Left lung (tissue), 4 donors: ENCODE measurements at regions not wholly inside any gene's neighbourhood (a gene's known extent, or its start where the extent isn't known, plus 50 kb on each side); places are given as distances from the start of the nearest gene placed in this dataset.

Source experiments
- ATAC-seq: fragments of 200-7000 bp; cut with Tn5 transposase; one replicate; pipeline ENCODE4 v1.9.1; 2020; ENCODE audit warnings: moderate library complexity
- DNase-seq, 4 donors: peaks; one replicate each; pipeline ENCODE4 v3.0.0-alpha.2; 2013 to 2020
- H3K27ac ChIP-seq, 2 donors: fragments of 200-600 bp; sonication (generic) in 1 of 2; one replicate each; pipeline versions ENCODE4 v1.5.0 to v1.8.0; 2020 to 2021
- H3K27me3 ChIP-seq, 2 donors: fragments of 200-600 bp; sonication (generic) in 1 of 2; one replicate each; pipeline versions ENCODE4 v1.5.0 to v1.8.0; 2020 to 2021
- H3K36me3 ChIP-seq, 2 donors: fragments of 200-600 bp; sonication (generic) in 1 of 2; one replicate each; pipeline versions ENCODE4 v1.5.0 to v1.8.0; 2020 to 2021
- H3K4me1 ChIP-seq, 2 donors: fragments of 200-600 bp; one replicate each; pipeline ENCODE4 v1.8.0; 2021
- H3K4me3 ChIP-seq, 2 donors: fragments of 200-600 bp; sonication (generic) in 1 of 2; one replicate each; pipeline versions ENCODE4 v1.5.0 to v1.8.0; 2020 to 2021; ENCODE audit warnings: mild to moderate bottlenecking in 1 of 2
- H3K9me3 ChIP-seq, 2 donors: fragments of 200-600 bp; sonication (generic) in 1 of 2; one replicate each; pipeline versions ENCODE4 v1.5.0 to v1.8.0; 2020 to 2021
- intact Hi-C, 2 donors: fragments of 100-400 bp; cut with DNase I; formaldehyde crosslinking; loops; one replicate each; pipeline versions ENCODE4 v1.11.2 to v1.14.2; 2022
- TF ChIP-seq, protein P1 (sequence below), 2 donors: fragments of 200-600 bp; sonication (generic) in 1 of 2; IDR thresholded peaks; one replicate each; pipeline versions ENCODE4 v1.5.0 to v1.8.0; 2021; ENCODE audit warnings: antibody characterized with exemption in 2 of 2
- donor health status: DM: no; HTN: yes; CAD: no.
- donor health status: DM: no; HTN: no; CAD: no.

DNA sequence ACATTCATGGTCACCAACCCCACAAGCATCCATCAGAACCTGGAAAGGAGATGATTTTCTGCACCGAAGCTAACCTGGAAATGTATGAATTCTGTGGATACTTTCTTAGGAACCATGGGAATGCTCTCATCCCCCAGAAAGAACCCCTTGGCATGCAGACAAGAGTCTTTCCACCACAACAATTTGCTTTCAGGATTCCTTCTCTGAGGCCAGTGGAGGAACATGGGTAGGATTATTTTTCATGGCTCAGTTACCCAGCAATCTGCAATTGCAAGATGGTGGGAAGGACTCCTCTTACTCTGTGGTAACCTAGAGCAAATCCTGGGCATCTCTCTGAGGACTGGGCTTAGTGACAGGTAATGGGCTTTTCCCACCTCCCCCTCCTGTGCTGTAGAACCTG is 131.9 kb upstream of the MSX1 start:
- intact Hi-C loops: no loop called here
- Histone ChIP-seq H3K9me3 (peaks cover 0 to 46% of the 10 kb centered on the region in 2 donors), H3K4me3 (no peak overlapping the region), H3K27me3 (no peaks in the 10 kb centered on the region), H3K36me3 (no peaks in the 10 kb centered on the region), H3K27ac (no peak overlapping the region), H3K4me1 (no peaks in the 10 kb centered on the region)
- no peak for DNase-seq
- ATAC-seq: no peak
- TF ChIP-seq, protein P1, sequence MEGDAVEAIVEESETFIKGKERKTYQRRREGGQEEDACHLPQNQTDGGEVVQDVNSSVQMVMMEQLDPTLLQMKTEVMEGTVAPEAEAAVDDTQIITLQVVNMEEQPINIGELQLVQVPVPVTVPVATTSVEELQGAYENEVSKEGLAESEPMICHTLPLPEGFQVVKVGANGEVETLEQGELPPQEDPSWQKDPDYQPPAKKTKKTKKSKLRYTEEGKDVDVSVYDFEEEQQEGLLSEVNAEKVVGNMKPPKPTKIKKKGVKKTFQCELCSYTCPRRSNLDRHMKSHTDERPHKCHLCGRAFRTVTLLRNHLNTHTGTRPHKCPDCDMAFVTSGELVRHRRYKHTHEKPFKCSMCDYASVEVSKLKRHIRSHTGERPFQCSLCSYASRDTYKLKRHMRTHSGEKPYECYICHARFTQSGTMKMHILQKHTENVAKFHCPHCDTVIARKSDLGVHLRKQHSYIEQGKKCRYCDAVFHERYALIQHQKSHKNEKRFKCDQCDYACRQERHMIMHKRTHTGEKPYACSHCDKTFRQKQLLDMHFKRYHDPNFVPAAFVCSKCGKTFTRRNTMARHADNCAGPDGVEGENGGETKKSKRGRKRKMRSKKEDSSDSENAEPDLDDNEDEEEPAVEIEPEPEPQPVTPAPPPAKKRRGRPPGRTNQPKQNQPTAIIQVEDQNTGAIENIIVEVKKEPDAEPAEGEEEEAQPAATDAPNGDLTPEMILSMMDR (IDR thresholded peaks at IDR 0.05): no peak

DNA sequence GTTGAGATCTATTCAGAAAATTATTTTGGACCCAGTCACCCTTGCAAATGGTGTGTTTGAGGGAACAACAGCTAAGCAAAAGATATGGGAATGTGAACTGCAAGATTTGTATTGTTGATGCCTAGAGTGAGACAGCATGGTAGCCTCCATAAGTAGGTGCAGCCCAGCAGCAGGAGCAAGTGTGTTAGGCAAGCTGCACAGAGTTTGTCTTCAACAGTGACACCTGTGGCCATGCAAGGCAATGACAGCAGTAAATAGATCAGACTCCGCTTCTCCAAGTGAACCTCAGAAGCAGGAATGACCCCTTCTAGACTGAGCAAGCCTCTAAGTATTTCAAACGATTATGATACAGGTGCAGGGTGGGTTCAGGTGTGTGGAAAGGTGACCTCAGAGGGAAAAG is 133.4 kb upstream of the MSX1 start:
- TF ChIP-seq, protein P1 (IDR thresholded peaks at IDR 0.05): no peak
- peaks cover 0 to 46% of the 10 kb centered on the region in 2 donors for H3K9me3 ChIP-seq
- H3K36me3 ChIP-seq: no peaks in the 10 kb centered on the region
- intact Hi-C loops: no loop called here
- no peaks in the 10 kb centered on the region for H3K27me3 ChIP-seq
- ATAC-seq (no peak), DNase-seq (no peak)
- H3K4me3 ChIP-seq: no peak overlapping the region
- no peak overlapping the region for H3K27ac ChIP-seq
- H3K4me1 ChIP-seq: no peaks in the 10 kb centered on the region

DNA sequence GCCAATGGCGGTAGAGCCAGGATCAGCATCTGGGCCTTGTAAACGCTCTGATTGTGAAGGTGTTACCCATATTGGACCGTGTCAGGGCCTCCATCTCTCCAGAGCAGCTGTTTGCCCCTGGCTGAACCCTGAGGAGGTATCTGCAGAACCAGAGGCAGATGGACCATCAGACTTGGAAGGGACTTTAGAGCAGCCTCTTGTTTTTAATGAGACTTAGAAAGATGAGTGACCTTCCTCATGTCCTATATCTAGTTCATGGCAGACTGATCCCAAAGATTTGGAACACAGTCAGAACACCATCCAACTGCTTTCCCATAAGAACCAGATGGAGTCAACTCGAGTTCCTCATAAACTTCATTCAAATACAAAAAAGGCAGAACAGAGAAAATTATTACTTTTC is 135.1 kb upstream of the MSX1 start:
- Histone ChIP-seq H3K27me3 (no peaks in the 10 kb centered on the region), H3K4me3 (no peak overlapping the region), H3K4me1 (no peaks in the 10 kb centered on the region), H3K27ac (no peak overlapping the region), H3K36me3 (no peaks in the 10 kb centered on the region), H3K9me3 (peaks cover 0 to 46% of the 10 kb centered on the region in 2 donors)
- TF ChIP-seq, protein P1 (IDR thresholded peaks at IDR 0.05): no peak
- no peak for ATAC-seq
- intact Hi-C loops: no loop called here
- no peak for DNase-seq

DNA sequence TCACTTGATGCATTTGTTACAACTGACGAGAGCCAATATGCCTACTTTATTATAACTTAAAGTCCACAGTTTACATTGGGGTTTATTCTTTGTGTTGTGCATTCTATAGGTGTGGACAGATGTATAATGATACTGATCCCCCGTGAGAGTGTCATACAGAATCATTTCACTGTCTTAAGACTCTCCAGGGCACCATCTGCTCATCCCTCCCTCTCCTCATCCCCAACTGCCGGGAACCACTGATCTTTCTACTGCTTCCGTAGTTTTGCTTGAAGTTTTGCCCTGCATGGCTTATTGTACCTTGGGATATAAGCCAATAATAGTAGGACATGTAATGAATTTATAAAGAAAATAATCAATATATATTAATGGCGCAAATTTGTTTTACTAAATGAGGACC is 137.8 kb upstream of the MSX1 start:
- H3K4me1 ChIP-seq: no peaks in the 10 kb centered on the region
- intact Hi-C loops: no loop called here
- DNase-seq (no peak), ATAC-seq (no peak)
- H3K9me3 ChIP-seq: peaks cover 0 to 35% of the 10 kb centered on the region in 2 donors
- H3K4me3 ChIP-seq: no peak overlapping the region
- no peak overlapping the region for H3K27ac ChIP-seq
- no peaks in the 10 kb centered on the region for H3K36me3 ChIP-seq
- no peaks in the 10 kb centered on the region for H3K27me3 ChIP-seq
- TF ChIP-seq, protein P1 (IDR thresholded peaks at IDR 0.05): no peak

DNA sequence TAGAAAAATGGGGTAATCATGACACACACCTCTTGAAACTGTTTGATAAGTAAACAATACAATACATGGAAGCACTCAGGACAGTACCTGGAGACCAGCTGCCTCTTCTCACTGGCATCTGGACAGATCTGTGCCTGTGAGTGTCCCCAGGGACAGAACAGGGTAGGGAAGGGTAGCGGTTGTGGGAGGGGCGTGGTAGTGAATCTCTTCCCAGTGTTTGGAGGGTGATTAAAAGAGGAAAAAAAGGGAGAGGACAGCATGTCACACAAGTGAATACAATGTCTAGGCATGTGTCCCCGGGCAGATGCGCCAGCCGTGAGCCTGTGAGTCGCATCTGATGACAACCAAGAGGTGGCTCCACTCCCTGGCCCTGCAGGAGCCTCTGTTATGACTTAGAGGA is 138.8 kb upstream of the MSX1 start:
- TF ChIP-seq, protein P1 (IDR thresholded peaks at IDR 0.05): no peak
- no peaks in the 10 kb centered on the region for H3K4me1 ChIP-seq
- H3K27ac ChIP-seq: no peak overlapping the region
- ATAC-seq: no peak
- H3K27me3 ChIP-seq: no peaks in the 10 kb centered on the region
- no peak overlapping the region for H3K4me3 ChIP-seq
- no peak for DNase-seq
- intact Hi-C loops: no loop called here
- peaks cover 0 to 25% of the 10 kb centered on the region in 2 donors for H3K9me3 ChIP-seq
- H3K36me3 ChIP-seq: no peaks in the 10 kb centered on the region
